Suprapubic skin (tissue), 4 donors: ENCODE measurements at regions not wholly inside any gene's neighbourhood (a gene's known extent, or its start where the extent isn't known, plus 50 kb on each side); places are given as distances from the start of the nearest gene placed in this dataset.

ENCODE experiments used
- CTCF ChIP-seq, 2 donors: fragments of 200-600 bp in 1 of 2; fragments of 450-650 bp in 1 of 2; sonication (generic) in 1 of 2; IDR thresholded peaks; one replicate each; pipeline ENCODE4 v1.5.1; 2016 to 2019; ENCODE audit warnings: antibody characterized with exemption in 2 of 2, mild to moderate bottlenecking in 1 of 2, moderate library complexity in 1 of 2
- POLR2A ChIP-seq, 2 donors: fragments of 450-650 bp; IDR thresholded peaks; one replicate each; pipeline ENCODE4 v1.6.1; 2017; ENCODE audit warnings: antibody characterized with exemption in 2 of 2, mild to moderate bottlenecking in 2 of 2, moderate library complexity in 2 of 2
- POLR2AphosphoS5 ChIP-seq, 3 donors: sonication (generic); formaldehyde crosslinking; IDR thresholded peaks; one replicate each; pipeline ENCODE4 v1.6.1; 2017; ENCODE audit warnings: antibody characterized with exemption in 3 of 3

DNA sequence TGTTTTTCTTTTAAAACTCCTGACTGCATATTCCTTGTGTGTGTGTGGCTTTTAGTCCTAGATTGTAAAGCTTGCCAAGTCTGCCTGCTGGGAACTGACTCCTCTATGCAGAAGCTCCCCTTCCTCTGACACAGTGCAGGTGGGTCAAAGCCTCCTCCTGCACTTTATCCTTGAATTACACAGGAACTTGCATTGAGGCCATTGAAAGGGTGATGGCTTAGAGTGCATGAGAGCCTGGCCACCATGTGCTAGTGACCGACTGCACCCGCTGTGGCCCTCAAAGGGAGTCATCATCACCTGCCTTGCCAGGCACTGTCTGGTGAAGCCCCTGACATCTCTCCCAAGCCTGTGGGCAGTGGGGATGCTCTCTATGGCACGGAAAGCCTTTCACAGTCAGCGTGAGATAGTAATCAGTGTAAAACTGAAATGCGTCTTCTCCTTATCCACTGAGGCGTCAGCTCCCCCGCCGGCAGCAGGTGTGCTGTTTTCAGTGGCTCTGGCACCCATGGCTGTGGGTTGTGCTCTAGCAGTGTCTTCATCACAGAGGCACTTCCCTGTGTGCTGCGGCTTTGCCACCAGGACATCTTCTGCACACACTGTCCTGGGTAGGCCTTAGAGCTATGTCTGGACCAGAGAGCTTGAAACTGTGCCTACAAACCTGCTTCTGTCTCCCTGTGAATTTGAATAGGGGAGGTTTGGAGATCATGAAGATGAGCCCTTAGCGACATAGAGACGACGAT, 87.9 kb downstream of the THBS2 start:
- TF ChIP-seq POLR2A (IDR thresholded peaks at IDR 0.05): no peak
- TF ChIP-seq POLR2AphosphoS5 (IDR thresholded peaks at IDR 0.05): no peak
- no peak for TF ChIP-seq CTCF (IDR thresholded peaks at IDR 0.05)
